Omental fat pad (tissue), 3 donors: ENCODE measurements at regions not wholly inside any gene's neighbourhood (a gene's known extent, or its start where the extent isn't known, plus 50 kb on each side); places are given as distances from the start of the nearest gene placed in this dataset.

Experiments
- ATAC-seq: fragments of 150-250 bp; one replicate; pipeline ENCODE4 v1.9.1; 2016; ENCODE audit warnings: mild to moderate bottlenecking, moderate library complexity; ENCODE audit not compliant: low FRiP score
- DNase-seq: peaks from one replicate; pipeline ENCODE4 v3.0.0-alpha.2; 2019; ENCODE audit warnings: low spot score
- TF ChIP-seq, protein P1 (sequence below), 3 donors: fragments of 450-650 bp; IDR thresholded peaks; one replicate each; pipeline ENCODE4 v1.5.1; 2016 to 2017; ENCODE audit warnings: antibody characterized with exemption in 3 of 3, mild to moderate bottlenecking in 3 of 3, moderate library complexity in 2 of 3

- ATAC-seq (no peak), DNase-seq (no peak)
- TF ChIP-seq, protein P1, sequence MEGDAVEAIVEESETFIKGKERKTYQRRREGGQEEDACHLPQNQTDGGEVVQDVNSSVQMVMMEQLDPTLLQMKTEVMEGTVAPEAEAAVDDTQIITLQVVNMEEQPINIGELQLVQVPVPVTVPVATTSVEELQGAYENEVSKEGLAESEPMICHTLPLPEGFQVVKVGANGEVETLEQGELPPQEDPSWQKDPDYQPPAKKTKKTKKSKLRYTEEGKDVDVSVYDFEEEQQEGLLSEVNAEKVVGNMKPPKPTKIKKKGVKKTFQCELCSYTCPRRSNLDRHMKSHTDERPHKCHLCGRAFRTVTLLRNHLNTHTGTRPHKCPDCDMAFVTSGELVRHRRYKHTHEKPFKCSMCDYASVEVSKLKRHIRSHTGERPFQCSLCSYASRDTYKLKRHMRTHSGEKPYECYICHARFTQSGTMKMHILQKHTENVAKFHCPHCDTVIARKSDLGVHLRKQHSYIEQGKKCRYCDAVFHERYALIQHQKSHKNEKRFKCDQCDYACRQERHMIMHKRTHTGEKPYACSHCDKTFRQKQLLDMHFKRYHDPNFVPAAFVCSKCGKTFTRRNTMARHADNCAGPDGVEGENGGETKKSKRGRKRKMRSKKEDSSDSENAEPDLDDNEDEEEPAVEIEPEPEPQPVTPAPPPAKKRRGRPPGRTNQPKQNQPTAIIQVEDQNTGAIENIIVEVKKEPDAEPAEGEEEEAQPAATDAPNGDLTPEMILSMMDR (IDR thresholded peaks at IDR 0.05) = no peak
Measured at GRCh38 chr6:103011605-103012004, 1618.1 kb downstream of the GRIK2 start.

GRCh38 chr6:103002282-103002681, 1608.8 kb downstream of the GRIK2 start:
- TF ChIP-seq, protein P1 (IDR thresholded peaks at IDR 0.05) = no peak
- DNase-seq (no peak), ATAC-seq (no peak)

GRCh38 chr6:103001724-103002123, 1608.2 kb downstream of the GRIK2 start:
- TF ChIP-seq, protein P1 (IDR thresholded peaks at IDR 0.05) = no peak
- ATAC-seq = no peak
- DNase-seq = no peak

GRCh38 chr6:103000688-103001087, 1607.2 kb downstream of the GRIK2 start:
- ATAC-seq = no peak

GRCh38 chr6:102995491-102995890, 1602.0 kb downstream of the GRIK2 start:
- DNase-seq = no peak
- ATAC-seq = no peak
- TF ChIP-seq, protein P1 (IDR thresholded peaks at IDR 0.05) = no peak

More at GRCh38 chr6:103000688-103001087, 1607.2 kb downstream of the GRIK2 start:
- no peak for DNase-seq
- TF ChIP-seq, protein P1 (IDR thresholded peaks at IDR 0.05) = no peak

DNA sequence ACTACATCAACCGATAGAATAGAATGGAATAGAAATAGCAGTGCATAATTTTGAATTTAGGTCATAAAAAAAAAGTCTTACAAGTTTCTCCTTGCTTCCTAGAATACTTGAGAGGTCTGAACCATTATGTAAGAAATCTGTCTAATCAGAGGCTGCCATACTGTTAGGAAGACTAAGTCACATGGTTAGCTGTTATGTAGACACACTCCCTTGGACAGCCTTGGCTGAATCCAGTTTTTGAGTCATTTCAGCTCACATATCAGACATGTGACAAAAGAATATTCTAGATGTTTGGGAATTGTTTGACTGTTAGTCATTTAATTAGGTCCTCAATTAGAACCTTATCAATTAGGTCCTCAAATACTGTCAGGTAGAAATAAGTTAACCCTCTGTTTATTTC, 1601.4 kb downstream of the GRIK2 start:
- TF ChIP-seq, protein P1 (IDR thresholded peaks at IDR 0.05) = no peak
- DNase-seq = no peak
- ATAC-seq = no peak

DNA sequence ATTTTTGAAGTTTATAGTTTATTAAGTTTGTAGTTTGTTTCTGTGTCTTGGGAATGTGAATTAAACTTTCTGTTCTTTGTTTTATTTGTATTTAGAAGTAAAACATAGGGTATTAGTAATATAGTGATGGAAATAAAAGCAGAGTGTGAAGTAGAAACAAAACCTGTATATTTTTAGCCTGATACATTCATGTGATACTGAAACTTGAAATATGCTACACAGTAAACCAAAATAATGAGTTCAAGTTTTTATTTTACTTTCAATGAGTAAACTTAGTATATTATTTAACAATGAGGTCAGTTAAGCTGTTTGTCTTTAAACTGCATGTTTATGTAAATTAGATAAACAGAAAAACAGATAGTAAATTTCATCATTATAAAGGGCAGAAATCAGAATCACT, 1592.6 kb downstream of the GRIK2 start:
- TF ChIP-seq, protein P1 (IDR thresholded peaks at IDR 0.05) = no peak
- ATAC-seq (no peak), DNase-seq (no peak)
